ENCODE measurements at regions not wholly inside any gene's neighbourhood (a gene's known extent, or its start where the extent isn't known, plus 50 kb on each side); places are given as distances from the start of the nearest gene placed in this dataset.

- peaks cover 29% of the 10 kb centered on the region for H3K4me1 Mint-ChIP-seq
- DNase-seq (ENCODE audit: low spot score in 2 of 2, unreplicated experiment in 2 of 2) = no peak
- H3K27me3 Mint-ChIP-seq (ENCODE audit: low read depth) = no peaks in the 10 kb centered on the region
- peaks cover 5% of the 10 kb centered on the region for H3K9me3 Mint-ChIP-seq
- no peak for TF ChIP-seq CTCF (IDR thresholded peaks at IDR 0.05; ENCODE audit: unreplicated experiment)
- H3K4me3 Mint-ChIP-seq = no peak overlapping the region
- H3K36me3 Mint-ChIP-seq = peaks cover 2% of the 10 kb centered on the region
- H3K27ac Mint-ChIP-seq = no peak overlapping the region
Observed at GRCh38 chr14:51474854-51475253, 176.9 kb upstream of the FRMD6 start.

DNA sequence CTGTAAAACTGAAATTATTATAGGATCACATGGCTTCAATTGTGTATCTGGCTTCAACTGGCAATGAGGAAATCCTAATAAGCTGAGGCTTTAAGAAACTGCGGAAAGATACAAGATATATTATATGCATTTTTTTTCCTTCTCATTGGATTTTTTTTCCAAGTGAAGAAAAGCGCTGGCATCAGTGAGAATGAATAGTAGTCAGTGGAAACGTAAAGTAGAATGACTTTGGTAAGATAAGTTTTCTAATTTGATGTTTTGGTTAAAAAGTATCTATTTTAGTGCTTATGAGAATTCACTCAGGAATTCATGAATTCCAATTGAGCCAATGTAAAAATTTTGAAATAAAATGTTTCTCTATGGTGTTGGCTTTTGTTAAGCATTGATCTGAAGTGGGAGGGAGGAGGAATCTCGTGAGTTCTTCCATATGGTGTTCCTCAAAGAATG lies 173.5 kb upstream of the FRMD6 start:
- Mint-ChIP-seq H3K36me3 (no peaks in the 10 kb centered on the region), H3K27ac (no peak overlapping the region), H3K4me1 (peaks cover 21% of the 10 kb centered on the region), H3K27me3 (ENCODE audit: low read depth) (no peaks in the 10 kb centered on the region), H3K9me3 (no peaks in the 10 kb centered on the region), H3K4me3 (no peak overlapping the region)
- DNase-seq (ENCODE audit: low spot score in 2 of 2, unreplicated experiment in 2 of 2) = no peak
- TF ChIP-seq CTCF (IDR thresholded peaks at IDR 0.05; ENCODE audit: unreplicated experiment) = no peak

GRCh38 chr14:51479584-51480325 lies 172.0 kb upstream of the FRMD6 start:
- Mint-ChIP-seq H3K9me3 (no peaks in the 10 kb centered on the region), H3K4me1 (peaks cover 8% of the 10 kb centered on the region), H3K36me3 (no peaks in the 10 kb centered on the region), H3K27ac (no peak overlapping the region), H3K4me3 (no peak overlapping the region), H3K27me3 (ENCODE audit: low read depth) (no peaks in the 10 kb centered on the region)
- TF ChIP-seq CTCF (IDR thresholded peaks at IDR 0.05; ENCODE audit: unreplicated experiment) = no peak
- no peak for DNase-seq (ENCODE audit: low spot score in 2 of 2, unreplicated experiment in 2 of 2)

- no peaks in the 10 kb centered on the region for H3K36me3 Mint-ChIP-seq
- H3K9me3 Mint-ChIP-seq = no peaks in the 10 kb centered on the region
- DNase-seq (ENCODE audit: low spot score in 2 of 2, unreplicated experiment in 2 of 2) = no peak
- H3K27ac Mint-ChIP-seq = no peak overlapping the region
- peaks cover 6% of the 10 kb centered on the region for H3K4me1 Mint-ChIP-seq
- TF ChIP-seq CTCF (IDR thresholded peaks at IDR 0.05; ENCODE audit: unreplicated experiment) = no peak
- no peaks in the 10 kb centered on the region for H3K27me3 Mint-ChIP-seq (ENCODE audit: low read depth)
- H3K4me3 Mint-ChIP-seq = no peak overlapping the region
Observed at GRCh38 chr14:51481643-51482042, 170.1 kb upstream of the FRMD6 start.

GRCh38 chr14:51482102-51482501 lies 169.6 kb upstream of the FRMD6 start:
- peaks cover 2% of the 10 kb centered on the region for H3K4me1 Mint-ChIP-seq
- H3K9me3 Mint-ChIP-seq = no peaks in the 10 kb centered on the region
- no peaks in the 10 kb centered on the region for H3K36me3 Mint-ChIP-seq
- H3K4me3 Mint-ChIP-seq = no peak overlapping the region
- DNase-seq (ENCODE audit: low spot score in 2 of 2, unreplicated experiment in 2 of 2) = no peak
- TF ChIP-seq CTCF (IDR thresholded peaks at IDR 0.05; ENCODE audit: unreplicated experiment) = no peak
- H3K27ac Mint-ChIP-seq = no peak overlapping the region
- no peaks in the 10 kb centered on the region for H3K27me3 Mint-ChIP-seq (ENCODE audit: low read depth)
